NT2/D1 (cell line): ENCODE measurements at regions not wholly inside any gene's neighbourhood (a gene's known extent, or its start where the extent isn't known, plus 50 kb on each side); places are given as distances from the start of the nearest gene placed in this dataset.

ENCODE experiments used
- SUZ12 ChIP-seq: IDR thresholded peaks from 2 replicates; pipeline ENCODE4 v1.6.1; 2011; ENCODE audit not compliant: insufficient read length, insufficient read depth; ENCODE audit errors: extremely low read depth
- YY1 ChIP-seq: IDR thresholded peaks from 2 replicates; pipeline ENCODE4 v1.6.1; 2011; ENCODE audit not compliant: insufficient read length, insufficient read depth
- ZNF274 ChIP-seq: IDR thresholded peaks from 2 replicates; pipeline ENCODE4 v1.6.1; 2011; ENCODE audit warnings: mild to moderate bottlenecking, low read depth, low read length

DNA sequence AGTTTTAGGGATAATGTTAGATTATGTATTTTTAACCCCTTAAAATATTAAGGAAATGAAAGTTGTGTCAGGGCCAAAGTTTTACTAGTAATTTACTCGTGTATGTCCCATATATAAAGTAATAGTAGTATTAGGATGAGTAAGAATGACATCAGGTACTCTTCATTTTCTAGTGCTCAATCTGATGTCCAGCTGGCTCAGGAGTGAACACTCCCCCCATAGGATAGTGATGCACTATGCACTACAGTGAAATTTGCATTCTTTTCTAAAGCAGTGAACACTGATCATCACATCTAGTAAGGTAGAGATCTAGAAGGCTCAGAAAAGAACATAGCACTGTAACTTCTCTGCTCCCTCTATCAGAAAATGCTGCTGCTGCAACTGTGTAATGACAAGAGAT is 409.7 kb downstream of the GLUD2 start:
- TF ChIP-seq YY1 (no peak), SUZ12 (no peak), ZNF274 (no peak)
